CD4-positive, alpha-beta T cell treated with Interleukin-12 subunit alpha and Interleukin-12 subunit beta, for 1 hour (primary cell): ENCODE measurements at regions not wholly inside any gene's neighbourhood (a gene's known extent, or its start where the extent isn't known, plus 50 kb on each side); places are given as distances from the start of the nearest gene placed in this dataset.

Experiments
- DNase-seq: peaks from one replicate; pipeline ENCODE4 v3.0.0-alpha.2; 2020

DNA sequence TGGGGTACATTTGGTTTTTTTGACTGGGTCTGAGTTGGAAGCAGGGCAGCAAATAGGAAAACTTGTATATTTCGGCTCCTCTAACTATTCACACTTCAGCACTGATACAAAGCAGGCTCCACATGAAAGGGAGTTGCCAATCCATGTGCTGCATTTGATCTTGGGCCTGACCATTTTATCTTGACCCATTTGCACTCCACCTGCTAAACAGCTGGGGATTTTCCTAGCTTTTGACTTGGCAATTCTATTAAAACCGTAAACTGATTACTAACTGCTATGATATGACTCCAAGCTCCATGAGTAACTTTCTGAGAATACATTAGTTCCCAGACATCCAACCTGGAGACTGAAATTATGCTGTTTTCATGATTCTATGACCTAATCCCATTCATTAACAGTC lies 797.1 kb downstream of the BCL11B start:
- DNase-seq = no peak

DNA sequence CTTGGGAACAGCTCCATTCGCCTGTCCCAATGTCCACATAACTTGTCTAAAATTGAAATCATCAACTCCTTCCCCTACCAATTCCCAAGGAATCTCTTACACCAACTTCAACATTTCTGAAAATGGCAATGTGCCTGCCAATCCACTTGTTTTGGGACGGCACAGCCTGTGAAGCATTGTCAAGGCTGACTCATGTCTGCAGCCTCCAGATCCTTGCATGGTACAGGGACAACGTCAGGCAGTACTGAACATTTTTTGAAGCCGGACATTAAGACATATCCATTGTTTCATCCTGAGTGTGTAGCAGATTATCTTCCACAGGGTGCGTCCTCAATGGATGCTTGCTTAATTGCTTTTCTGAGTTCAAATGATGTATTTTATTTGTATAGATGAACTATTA lies 794.1 kb downstream of the BCL11B start:
- no peak for DNase-seq

GRCh38 chr14:98489115-98489514 lies 782.9 kb downstream of the BCL11B start:
- no peak for DNase-seq

GRCh38 chr14:98494582-98494981 lies 777.4 kb downstream of the BCL11B start:
- no peak for DNase-seq

- no peak for DNase-seq
Measured at GRCh38 chr14:98498019-98498885, 773.7 kb downstream of the BCL11B start.

DNA sequence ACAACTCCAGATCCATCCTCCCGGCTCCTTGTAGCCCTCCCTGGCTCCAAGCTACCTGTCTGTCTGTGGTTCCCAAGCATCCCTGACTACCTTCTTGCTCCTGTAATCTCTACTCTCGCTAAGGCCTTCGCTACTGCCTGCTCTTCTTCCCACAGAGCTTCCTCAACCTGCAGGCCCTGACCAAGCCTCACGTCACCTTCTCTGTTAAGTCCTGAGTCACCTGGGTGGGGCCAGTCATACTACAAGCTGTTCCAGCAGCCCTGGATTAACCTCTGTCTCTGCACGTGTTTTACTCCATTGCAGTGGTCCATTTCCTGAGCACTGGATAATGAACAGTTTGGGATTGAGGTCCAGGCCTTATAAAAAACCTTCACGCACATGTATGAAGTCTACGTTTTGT lies 770.7 kb downstream of the BCL11B start:
- no peak for DNase-seq

DNA sequence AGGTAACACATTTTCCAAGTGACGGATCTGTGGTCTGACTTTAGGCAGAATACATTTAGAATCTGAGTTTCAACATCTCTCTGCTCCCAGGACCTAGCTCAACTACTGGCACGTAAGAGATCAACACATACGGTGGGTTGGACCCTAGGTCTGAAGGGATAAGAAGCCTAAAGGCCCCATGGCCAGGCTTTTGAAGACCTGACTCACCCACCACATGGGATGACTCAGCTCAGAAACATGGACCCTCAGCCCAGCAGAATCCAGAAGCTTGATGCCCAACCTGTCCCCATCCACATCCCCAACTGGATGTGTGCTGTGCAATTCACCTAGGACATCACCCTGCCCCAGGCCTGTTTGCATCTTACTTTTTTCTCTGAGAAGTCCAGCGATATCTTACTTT lies 770.2 kb downstream of the BCL11B start:
- no peak for DNase-seq

DNA sequence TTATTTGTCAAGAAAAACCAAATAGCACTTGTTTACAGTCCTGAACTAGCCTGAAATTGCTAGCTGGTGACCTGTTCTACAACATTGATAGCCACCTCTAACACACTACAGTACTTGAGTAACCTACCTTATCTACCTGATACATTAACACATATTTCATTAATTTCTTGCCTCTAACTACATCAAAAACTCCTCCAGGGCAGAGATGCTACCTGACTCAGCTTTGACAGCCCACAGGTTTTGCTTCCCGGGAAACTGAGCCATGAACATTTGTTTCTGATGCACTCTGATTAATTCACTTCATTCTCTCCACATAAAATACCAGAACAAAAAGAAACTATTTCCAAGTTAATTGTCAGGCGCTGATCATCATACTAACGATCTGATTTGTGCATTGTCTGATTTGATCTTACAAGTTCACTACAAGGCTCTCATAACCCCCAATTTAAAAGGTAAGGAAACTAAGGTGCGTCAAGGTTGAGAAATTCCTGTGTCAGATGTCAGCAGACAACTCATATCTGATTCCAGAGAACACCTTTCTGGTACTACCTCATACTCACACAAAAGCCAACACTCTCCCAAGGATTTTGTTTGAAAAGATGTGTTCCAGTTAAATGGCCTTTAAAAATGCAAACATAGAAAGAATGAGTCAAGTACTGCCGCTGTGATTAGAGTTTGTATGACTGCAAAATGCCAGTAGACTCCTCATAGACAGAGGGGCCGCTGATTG lies 768.7 kb downstream of the BCL11B start:
- no peak for DNase-seq

GRCh38 chr14:98507264-98507663 lies 764.7 kb downstream of the BCL11B start:
- no peak for DNase-seq

DNA sequence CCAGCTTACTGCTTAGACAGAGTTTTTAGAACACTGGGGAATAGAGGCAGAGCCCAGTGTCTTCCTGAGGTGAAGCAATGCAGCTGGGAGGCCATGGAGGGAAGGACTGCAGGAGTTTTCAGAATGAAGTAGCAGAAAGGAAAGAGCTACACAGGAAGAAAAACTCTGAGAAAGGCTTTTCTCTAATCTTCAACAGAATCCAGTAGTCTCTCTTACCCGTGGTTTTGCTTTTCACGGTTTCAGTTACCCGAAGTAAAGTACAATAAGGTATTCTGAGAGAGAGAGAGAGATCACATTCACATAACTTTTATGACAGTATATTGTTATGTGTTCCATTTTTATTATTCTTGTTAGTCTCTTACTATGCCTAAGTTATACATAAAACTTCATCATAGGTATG lies 761.6 kb downstream of the BCL11B start:
- no peak for DNase-seq

DNA sequence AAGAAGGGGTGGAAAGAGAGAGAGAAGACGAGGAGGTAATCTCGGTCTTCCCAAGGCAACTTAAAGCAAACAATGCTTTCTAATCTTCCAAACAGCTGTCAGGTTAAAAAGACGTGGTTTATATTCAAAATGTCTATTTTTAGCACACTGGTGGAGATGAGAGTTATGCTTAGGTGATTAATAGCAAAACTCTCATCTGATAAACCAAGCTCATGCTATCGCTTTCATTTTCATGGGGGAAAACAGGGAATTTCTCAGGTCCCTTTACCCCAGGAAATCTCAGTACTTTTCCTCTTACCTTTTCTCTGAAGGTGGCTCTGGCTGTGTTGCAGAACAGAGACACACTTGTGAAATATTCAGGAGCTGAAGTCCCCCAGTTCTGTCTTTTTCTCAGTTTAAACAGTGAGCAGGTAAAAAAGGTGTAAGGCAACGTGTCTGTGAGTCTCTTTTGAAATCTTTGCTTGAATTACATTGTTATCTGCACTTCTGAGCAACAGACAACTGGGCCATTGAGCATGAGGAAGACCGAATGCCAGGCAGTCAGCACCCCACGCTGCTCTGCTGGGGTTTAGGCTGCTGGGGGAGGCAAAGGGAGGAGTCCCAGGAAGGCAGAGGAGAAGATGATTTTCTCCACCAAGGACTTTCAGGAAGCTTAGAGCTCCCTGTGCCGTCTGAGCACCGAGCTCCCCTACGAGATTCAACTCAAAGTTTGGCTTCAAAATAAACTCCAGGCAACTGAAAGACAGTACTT lies 759.3 kb downstream of the BCL11B start:
- peak; percentile 1 for DNase-seq

GRCh38 chr14:98513558-98513957 lies 758.4 kb downstream of the BCL11B start:
- DNase-seq = no peak

- no peak for DNase-seq
Measured at GRCh38 chr14:98514016-98514415, 758.0 kb downstream of the BCL11B start.

- DNase-seq = no peak
Measured at GRCh38 chr14:98536256-98536655, 735.7 kb downstream of the BCL11B start.

GRCh38 chr14:98542316-98542715 lies 729.7 kb downstream of the BCL11B start:
- no peak for DNase-seq

DNA sequence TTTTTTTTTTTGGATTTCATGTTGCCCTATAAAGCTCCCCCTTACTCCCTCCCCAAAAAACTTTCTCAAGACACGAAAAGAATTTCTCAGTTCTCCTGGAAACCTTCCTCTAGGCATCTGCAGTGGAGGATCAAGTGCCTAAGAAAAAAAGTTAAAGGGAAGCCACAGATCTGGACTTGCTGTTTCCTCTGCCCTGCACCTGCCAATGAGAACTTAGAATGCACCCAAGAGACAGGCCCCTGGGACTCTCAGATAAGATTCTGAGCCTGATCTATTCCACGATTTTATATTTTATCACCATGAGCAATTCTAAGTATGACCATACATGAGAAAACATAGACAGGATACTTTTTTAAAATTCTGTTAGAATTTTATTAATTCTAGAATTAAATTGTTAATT lies 728.9 kb downstream of the BCL11B start:
- DNase-seq = no peak

DNA sequence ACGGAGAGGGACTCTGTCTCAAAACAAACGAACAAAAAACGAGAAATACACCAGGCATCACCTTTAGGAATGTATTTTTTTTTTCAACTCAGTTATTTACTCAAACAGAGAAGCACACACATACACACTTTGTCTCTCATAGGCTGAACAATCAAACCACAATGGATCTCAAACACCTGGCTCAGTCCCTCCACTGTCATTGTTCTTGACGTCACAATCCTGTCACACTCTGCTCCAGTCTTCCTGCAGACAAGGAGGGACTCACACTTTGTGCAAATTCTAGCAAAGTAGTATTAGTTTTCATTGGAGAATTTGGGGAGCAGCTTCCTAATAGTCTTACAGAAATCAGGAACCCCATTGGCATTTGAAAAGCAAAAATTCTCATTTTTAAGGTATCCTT lies 727.8 kb downstream of the BCL11B start:
- no peak for DNase-seq

DNA sequence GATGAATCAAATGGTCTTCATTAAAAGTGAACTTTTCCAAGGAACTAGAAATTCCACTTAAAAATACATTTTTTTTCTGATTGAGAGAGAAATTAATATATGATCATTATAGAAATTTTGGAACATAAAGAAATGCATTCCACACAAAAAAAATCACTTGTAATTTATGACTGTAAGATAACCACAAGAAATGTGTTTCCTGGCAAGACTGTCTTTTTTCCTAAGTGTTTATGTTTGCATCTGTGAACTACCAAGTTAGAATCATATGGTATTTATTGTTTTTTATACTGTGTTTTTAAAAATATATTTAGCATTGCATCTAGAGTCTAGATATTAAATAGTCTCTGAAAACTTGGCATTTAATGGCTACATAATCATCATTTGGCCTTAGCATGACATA lies 726.8 kb downstream of the BCL11B start:
- no peak for DNase-seq

- DNase-seq = no peak
Measured at GRCh38 chr14:98548071-98548686, 723.8 kb downstream of the BCL11B start.

DNA sequence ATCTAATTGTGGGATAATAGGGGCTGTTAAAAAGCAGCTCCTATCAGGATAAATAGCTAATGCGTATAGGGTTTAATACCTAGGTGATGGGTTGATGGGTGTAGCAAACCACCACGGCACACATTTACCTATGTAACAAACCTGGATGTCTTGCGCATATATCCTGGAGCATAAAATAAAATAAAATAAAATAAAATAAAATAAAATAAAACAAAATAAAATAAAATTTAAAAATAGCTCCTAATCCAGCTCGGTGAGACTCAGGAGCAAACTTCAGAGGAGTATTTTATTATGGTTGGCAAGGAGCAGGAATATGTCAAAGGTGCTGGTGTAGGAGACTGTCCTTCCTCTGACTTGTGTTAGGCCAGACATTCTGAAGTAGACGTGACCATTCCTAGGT lies 721.0 kb downstream of the BCL11B start:
- no peak for DNase-seq

DNA sequence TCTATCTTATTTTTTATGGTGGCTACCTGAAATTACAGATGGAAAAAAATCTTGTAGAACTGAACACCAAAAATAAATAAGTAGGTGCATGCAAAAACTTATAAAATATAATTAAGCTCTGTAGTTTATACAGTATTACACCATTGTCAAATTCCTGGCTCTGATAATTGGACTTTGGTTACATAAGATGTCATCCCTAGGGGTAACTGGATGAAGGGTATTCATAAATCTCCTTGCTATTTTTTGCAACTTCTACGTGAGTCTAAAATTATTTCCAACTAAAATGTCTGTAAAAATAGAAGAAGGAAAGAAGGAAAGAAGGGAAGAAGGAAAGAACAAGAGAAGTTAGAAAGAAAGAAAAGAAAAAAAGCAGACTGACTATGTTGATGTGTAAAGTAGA lies 716.6 kb downstream of the BCL11B start:
- DNase-seq = no peak

DNA sequence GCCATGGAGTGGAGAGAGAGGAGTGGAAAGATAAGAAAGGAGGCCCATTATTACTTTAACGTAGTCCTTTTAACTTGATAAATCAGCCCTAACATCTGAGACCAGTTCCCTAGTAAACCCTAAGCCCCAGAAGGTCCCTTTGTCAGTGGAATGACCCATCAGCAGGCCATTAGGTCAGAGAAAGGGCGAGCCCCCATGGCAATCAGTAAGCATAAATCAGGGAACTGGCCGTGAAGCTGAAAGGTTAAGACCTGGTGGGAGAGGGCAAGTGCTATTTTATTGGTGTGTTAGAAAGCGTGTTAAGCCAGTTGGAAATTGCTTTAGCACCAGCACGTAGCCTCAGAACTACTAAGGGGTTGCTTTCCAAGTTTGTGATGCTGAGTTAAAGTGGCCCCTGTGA lies 708.0 kb downstream of the BCL11B start:
- no peak for DNase-seq

- DNase-seq = no peak
Measured at GRCh38 chr14:98564541-98564940, 707.5 kb downstream of the BCL11B start.
